Heart left ventricle (tissue), 16 donors: ENCODE measurements at regions not wholly inside any gene's neighbourhood (a gene's known extent, or its start where the extent isn't known, plus 50 kb on each side); places are given as distances from the start of the nearest gene placed in this dataset.

Source experiments
- ATAC-seq, 4 donors: fragments of 200-7000 bp; cut with Tn5 transposase; one replicate each; pipeline ENCODE4 v1.9.1; 2020 to 2022; ENCODE audit warnings: moderate library complexity in 4 of 4, mild to moderate bottlenecking in 3 of 4, moderate number of reproducible peaks in 1 of 4
- DNase-seq, 5 donors: peaks; one replicate each; pipeline ENCODE4 v3.0.0-alpha.2; 2020
- H3K27ac ChIP-seq, 12 donors: fragments of 200-600 bp; sonication (generic) in 4 of 12; one replicate each; pipeline versions ENCODE4 v1.5.0 to v1.8.0; 2016 to 2022; ENCODE audit warnings: mild to moderate bottlenecking in 2 of 12
- H3K27me3 ChIP-seq, 9 donors: fragments of 200-600 bp; sonication (generic) in 2 of 9; one replicate each; pipeline versions ENCODE4 v1.5.1 to v1.8.0; 2016 to 2022; ENCODE audit warnings: mild to moderate bottlenecking in 3 of 9
- H3K36me3 ChIP-seq, 9 donors: fragments of 200-600 bp; sonication (generic) in 2 of 9; one replicate each; pipeline versions ENCODE4 v1.5.0 to v1.8.0; 2018 to 2022; ENCODE audit warnings: mild to moderate bottlenecking in 2 of 9
- H3K4me1 ChIP-seq, 12 donors: fragments of 200-600 bp; sonication (generic) in 4 of 12; one replicate each; pipeline versions ENCODE4 v1.5.0 to v1.8.0; 2016 to 2022; ENCODE audit warnings: mild to moderate bottlenecking in 3 of 12
- H3K4me3 ChIP-seq, 12 donors: fragments of 200-600 bp; sonication (generic) in 4 of 12; one replicate each; pipeline versions ENCODE4 v1.5.0 to v1.8.0; 2017 to 2022; ENCODE audit warnings: mild to moderate bottlenecking in 9 of 12, moderate library complexity in 4 of 12
- H3K9me3 ChIP-seq, 12 donors: fragments of 200-600 bp; sonication (generic) in 4 of 12; one replicate each; pipeline versions ENCODE4 v1.5.0 to v1.8.0; 2016 to 2022; ENCODE audit warnings: mild to moderate bottlenecking in 1 of 12
- POLR2A ChIP-seq, 2 donors: fragments of 450-650 bp; IDR thresholded peaks; one replicate each; pipeline ENCODE4 v1.6.1; 2017; ENCODE audit warnings: antibody characterized with exemption in 2 of 2, mild to moderate bottlenecking in 2 of 2, moderate library complexity in 2 of 2
- WGBS, 4 donors: extraction: QIAGEN DNeasy Blood & Tissue Kit in 2 of 4; methylation state at CpG; one replicate each; pipeline versions ENCODE4 v1.1.5 to v1.1.7; 2013 to 2018; 5-methylcytosine and 5-hydroxymethylcytosine counted together
- intact Hi-C, 10 donors: fragments of 100-400 bp; cut with DNase I; formaldehyde crosslinking; loops; one replicate each; pipeline versions ENCODE4 v1.11.1 to v1.14.2; 2022
- TF ChIP-seq, protein P1 (sequence below), 12 donors: fragments of 200-600 bp; sonication (generic) in 4 of 12; IDR thresholded peaks; one replicate each; pipeline versions ENCODE4 v1.5.0 to v1.8.0; 2018 to 2022; ENCODE audit warnings: antibody characterized with exemption in 12 of 12, mild to moderate bottlenecking in 5 of 12
- donor health status: ischemic (EF 13 %, LVEDD 7.1; RV severe dilation, severe dysfunction).
- donor health status: healthy with polysubstance abuse.
- donor health status: DM: no; HTN: yes; CAD: no.
- donor health status: DM: no; HTN: no; CAD: no.
- donor health status: ischemic (EF 25% LVEDD 6.9; RV normal size, moderate dysfunction).
- donor health status: ischemic (EF 25% LVEDD 5.7; RV mildly dilated, moderate dysfunction).
- donor health status: healthy.
- donor health status: DM: yes; HTN: yes; CAD: no.
- donor health status: ischemic (EF 35%, LVEDD 5.7; RV mildly dilated, moderate dysfunction).
- donor health status: nonischemic (EF 11% LVEDD 7.7; RV severe dilation, severe dysfunction).
- donor health status: DM: yes; HTN: yes; CAD: no.
- donor health status: PGD.
- donor health status: ischemic (EF 29% LVEDD 5.4; RV normal size, mild dysfunction).
- donor health status: nonischemic (EF 23%, LVEDD 6.1; RV moderate dilation, normal function).

DNA sequence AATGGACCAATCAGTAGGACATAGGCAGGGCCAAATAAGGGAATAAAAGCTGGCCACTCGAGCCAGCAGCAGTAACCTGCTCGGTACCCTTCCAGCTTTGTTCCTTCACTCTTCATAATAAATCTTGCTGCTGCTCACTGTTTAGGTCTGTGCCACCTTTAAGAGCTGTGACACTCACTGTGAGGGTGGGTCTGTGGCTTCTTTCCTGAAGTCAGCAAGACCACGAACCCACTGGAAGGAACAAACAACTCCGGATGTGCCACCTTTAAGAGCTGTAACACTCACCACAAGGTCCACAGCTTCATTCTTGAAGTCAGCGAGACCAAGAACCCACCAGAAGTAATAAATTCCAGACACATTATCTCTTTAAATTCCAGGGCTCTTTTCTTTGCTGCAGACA is 1922.3 kb upstream of the PCDH20 start:
- 67 to 77% (median 72%) methylated on average over 5 of the region's 5 CpGs for WGBS, 4 donors
- H3K27me3 ChIP-seq = no peaks in the 10 kb centered on the region
- no peak for ATAC-seq
- no peak for DNase-seq
- TF ChIP-seq POLR2A (IDR thresholded peaks at IDR 0.05) = no peak
- TF ChIP-seq, protein P1, sequence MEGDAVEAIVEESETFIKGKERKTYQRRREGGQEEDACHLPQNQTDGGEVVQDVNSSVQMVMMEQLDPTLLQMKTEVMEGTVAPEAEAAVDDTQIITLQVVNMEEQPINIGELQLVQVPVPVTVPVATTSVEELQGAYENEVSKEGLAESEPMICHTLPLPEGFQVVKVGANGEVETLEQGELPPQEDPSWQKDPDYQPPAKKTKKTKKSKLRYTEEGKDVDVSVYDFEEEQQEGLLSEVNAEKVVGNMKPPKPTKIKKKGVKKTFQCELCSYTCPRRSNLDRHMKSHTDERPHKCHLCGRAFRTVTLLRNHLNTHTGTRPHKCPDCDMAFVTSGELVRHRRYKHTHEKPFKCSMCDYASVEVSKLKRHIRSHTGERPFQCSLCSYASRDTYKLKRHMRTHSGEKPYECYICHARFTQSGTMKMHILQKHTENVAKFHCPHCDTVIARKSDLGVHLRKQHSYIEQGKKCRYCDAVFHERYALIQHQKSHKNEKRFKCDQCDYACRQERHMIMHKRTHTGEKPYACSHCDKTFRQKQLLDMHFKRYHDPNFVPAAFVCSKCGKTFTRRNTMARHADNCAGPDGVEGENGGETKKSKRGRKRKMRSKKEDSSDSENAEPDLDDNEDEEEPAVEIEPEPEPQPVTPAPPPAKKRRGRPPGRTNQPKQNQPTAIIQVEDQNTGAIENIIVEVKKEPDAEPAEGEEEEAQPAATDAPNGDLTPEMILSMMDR (IDR thresholded peaks at IDR 0.05) = no peak
- H3K36me3 ChIP-seq = no peaks in the 10 kb centered on the region
- no peak overlapping the region for H3K27ac ChIP-seq
- intact Hi-C loops = no loop called here
- H3K9me3 ChIP-seq = peaks cover 0 to 8% (median 0%) of the 10 kb centered on the region in 12 donors
- no peak overlapping the region for H3K4me3 ChIP-seq
- H3K4me1 ChIP-seq = no peaks in the 10 kb centered on the region

GRCh38 chr13:63337041-63337440 is 1921.4 kb upstream of the PCDH20 start:
- no peaks in the 10 kb centered on the region for H3K27me3 ChIP-seq
- DNase-seq = no peak
- H3K27ac ChIP-seq = no peak overlapping the region
- TF ChIP-seq, protein P1 (IDR thresholded peaks at IDR 0.05) = no peak
- no peak for TF ChIP-seq POLR2A (IDR thresholded peaks at IDR 0.05)
- no peak overlapping the region for H3K4me3 ChIP-seq
- H3K36me3 ChIP-seq = no peaks in the 10 kb centered on the region
- peaks cover 0 to 8% (median 0%) of the 10 kb centered on the region in 12 donors for H3K9me3 ChIP-seq
- no peaks in the 10 kb centered on the region for H3K4me1 ChIP-seq
- intact Hi-C loops = no loop called here
- no peak for ATAC-seq
- WGBS, 4 donors = 53 to 67% (median 62%) methylated on average over 4 of the region's 4 CpGs

GRCh38 chr13:63336549-63336948 is 1920.9 kb upstream of the PCDH20 start:
- Histone ChIP-seq H3K9me3 (peaks cover 0 to 8% (median 0%) of the 10 kb centered on the region in 12 donors), H3K27me3 (no peaks in the 10 kb centered on the region), H3K27ac (no peak overlapping the region), H3K36me3 (no peaks in the 10 kb centered on the region), H3K4me3 (no peak overlapping the region), H3K4me1 (no peaks in the 10 kb centered on the region)
- TF ChIP-seq, protein P1 (IDR thresholded peaks at IDR 0.05) = no peak
- no peak for TF ChIP-seq POLR2A (IDR thresholded peaks at IDR 0.05)
- no peak for ATAC-seq
- no peak for DNase-seq
- intact Hi-C loops = no loop called here
- 53 to 78% (median 68%) methylated on average over 1 of the region's 1 CpG for WGBS, 4 donors

- Histone ChIP-seq H3K9me3 (no peaks in the 10 kb centered on the region), H3K27ac (no peak overlapping the region), H3K36me3 (no peaks in the 10 kb centered on the region), H3K4me3 (no peak overlapping the region), H3K27me3 (no peaks in the 10 kb centered on the region), H3K4me1 (no peaks in the 10 kb centered on the region)
- ATAC-seq = no peak
- no peak for DNase-seq
- 80 to 89% (median 87%) methylated on average over 1 of the region's 1 CpG for WGBS, 4 donors
- intact Hi-C loops = no loop called here
- no peak for TF ChIP-seq POLR2A (IDR thresholded peaks at IDR 0.05)
- TF ChIP-seq, protein P1 (IDR thresholded peaks at IDR 0.05) = no peak
Observed at GRCh38 chr13:63327584-63327983, 1911.9 kb upstream of the PCDH20 start.
